NCI-H187 (cell line): ENCODE measurements at regions not wholly inside any gene's neighbourhood (a gene's known extent, or its start where the extent isn't known, plus 50 kb on each side); places are given as distances from the start of the nearest gene placed in this dataset.

Experiments
- DNase-seq, 2 experiments: peaks; one replicate each; lab custom pipeline; 2025; lab: John Stamatoyannopoulos, UW

- no peak for DNase-seq
Observed at GRCh38 chr11:27215471-27216269, 147.3 kb downstream of the CCDC34 start.

GRCh38 chr11:27214713-27215112, 148.3 kb downstream of the CCDC34 start:
- no peak for DNase-seq

GRCh38 chr11:27213232-27213660, 149.8 kb downstream of the CCDC34 start:
- DNase-seq, result no peak

- no peak for DNase-seq
Observed at GRCh38 chr11:27212248-27212780, 150.7 kb downstream of the CCDC34 start.

GRCh38 chr11:27211370-27212127, 151.5 kb downstream of the CCDC34 start:
- no peak for DNase-seq

- DNase-seq, result no peak
Observed at GRCh38 chr11:27210531-27210930, 152.5 kb downstream of the CCDC34 start.

GRCh38 chr11:27209562-27210005, 153.4 kb downstream of the CCDC34 start:
- DNase-seq, result peak in 1 of 2 experiments; percentile 46

GRCh38 chr11:27208846-27209245, 154.2 kb downstream of the CCDC34 start:
- no peak for DNase-seq

GRCh38 chr11:27207025-27207650, 155.9 kb downstream of the CCDC34 start:
- no peak for DNase-seq

GRCh38 chr11:27205779-27206570, 157.0 kb downstream of the CCDC34 start:
- DNase-seq, result no peak

GRCh38 chr11:27205250-27205649, 157.8 kb downstream of the CCDC34 start:
- DNase-seq, result no peak

- DNase-seq, result no peak
Observed at GRCh38 chr11:27204529-27204928, 158.5 kb downstream of the CCDC34 start.

- DNase-seq, result no peak
Observed at GRCh38 chr11:27203077-27203647, 159.9 kb downstream of the CCDC34 start.

GRCh38 chr11:27201454-27202302, 161.1 kb downstream of the BBOX1 start:
- peak; percentile 49 to 80 for DNase-seq

GRCh38 chr11:27200779-27201453, 160.3 kb downstream of the BBOX1 start:
- no peak for DNase-seq

- no peak for DNase-seq
Observed at GRCh38 chr11:27196203-27196897, 155.7 kb downstream of the BBOX1 start.

GRCh38 chr11:27195837-27196202, 155.2 kb downstream of the BBOX1 start:
- no peak for DNase-seq

GRCh38 chr11:27194976-27195375, 154.4 kb downstream of the BBOX1 start:
- DNase-seq, result no peak
